Activated CD4-positive, alpha-beta T cell treated with anti-CD3 and anti-CD28 coated beads, Interleukin-2, amount 10 ng/mL, durations not matched to agents 7 days and 5 days (primary cell): ENCODE measurements at regions not wholly inside any gene's neighbourhood (a gene's known extent, or its start where the extent isn't known, plus 50 kb on each side); places are given as distances from the start of the nearest gene placed in this dataset.

ENCODE experiments used
- CTCF ChIA-PET: fragments of 350-600 bp; sonication (Branson Sonifier 250); formaldehyde crosslinking; loops from one replicate; lab custom pipeline; 2021; ENCODE audit warnings: antibody characterized with exemption; lab: Charles Lee
- POLR2A ChIA-PET: fragments of 350-600 bp; sonication (Branson Sonifier 250); formaldehyde crosslinking; loops from one replicate; lab custom pipeline; 2021; ENCODE audit warnings: antibody characterized with exemption; lab: Charles Lee
- DNase-seq: peaks from one replicate; pipeline ENCODE4 v3.0.0-alpha.2; 2020
- H3K27ac Mint-ChIP-seq: one replicate; pipeline ENCODE4 v1.8.0; 2021; ENCODE audit warnings: mild to moderate bottlenecking, moderate library complexity, mixed read lengths
- H3K27me3 Mint-ChIP-seq: one replicate; pipeline ENCODE4 v1.8.0; 2021; ENCODE audit warnings: mixed read lengths
- H3K36me3 Mint-ChIP-seq: one replicate; pipeline ENCODE4 v1.8.0; 2021; ENCODE audit warnings: low read depth, mixed read lengths
- H3K4me1 Mint-ChIP-seq: one replicate; pipeline ENCODE4 v1.8.0; 2021; ENCODE audit warnings: mixed read lengths
- H3K4me3 Mint-ChIP-seq: one replicate; pipeline ENCODE4 v1.8.0; 2021; ENCODE audit warnings: mild to moderate bottlenecking, moderate library complexity, mixed read lengths
- H3K9me3 Mint-ChIP-seq: one replicate; pipeline ENCODE4 v1.8.0; 2021; ENCODE audit warnings: mixed read lengths

- ChIA-PET POLR2A (no interaction called here), CTCF (no interaction called here)
- no peaks in the 10 kb centered on the region for H3K36me3 Mint-ChIP-seq
- no peaks in the 10 kb centered on the region for H3K4me1 Mint-ChIP-seq
- no peak overlapping the region for H3K27ac Mint-ChIP-seq
- DNase-seq = no peak
- H3K4me3 Mint-ChIP-seq = no peak overlapping the region
- H3K27me3 Mint-ChIP-seq = no peaks in the 10 kb centered on the region
- peaks cover 2% of the 10 kb centered on the region for H3K9me3 Mint-ChIP-seq
Observed at GRCh38 chr4:178556796-178557195, 1114.6 kb upstream of the AGA start.

- no peak for DNase-seq
- Mint-ChIP-seq H3K9me3 (no peaks in the 10 kb centered on the region), H3K27me3 (no peaks in the 10 kb centered on the region), H3K36me3 (no peaks in the 10 kb centered on the region), H3K27ac (no peak overlapping the region), H3K4me3 (no peak overlapping the region), H3K4me1 (no peaks in the 10 kb centered on the region)
- POLR2A ChIA-PET = no interaction called here
- CTCF ChIA-PET = no interaction called here
Observed at GRCh38 chr4:178577933-178578332, 1135.7 kb upstream of the AGA start.

- H3K27ac Mint-ChIP-seq = no peak overlapping the region
- CTCF ChIA-PET = no interaction called here
- POLR2A ChIA-PET = no interaction called here
- DNase-seq = no peak
- no peaks in the 10 kb centered on the region for H3K4me1 Mint-ChIP-seq
- peaks cover 17% of the 10 kb centered on the region for H3K9me3 Mint-ChIP-seq
- H3K4me3 Mint-ChIP-seq = no peak overlapping the region
- no peaks in the 10 kb centered on the region for H3K36me3 Mint-ChIP-seq
- H3K27me3 Mint-ChIP-seq = no peaks in the 10 kb centered on the region
Observed at GRCh38 chr4:178595500-178596138, 1153.4 kb upstream of the AGA start.

GRCh38 chr4:178598672-178599071 is 1156.4 kb upstream of the AGA start:
- no peak overlapping the region for H3K4me3 Mint-ChIP-seq
- no peaks in the 10 kb centered on the region for H3K36me3 Mint-ChIP-seq
- no peaks in the 10 kb centered on the region for H3K4me1 Mint-ChIP-seq
- ChIA-PET POLR2A (no interaction called here), CTCF (no interaction called here)
- DNase-seq = no peak
- no peaks in the 10 kb centered on the region for H3K27me3 Mint-ChIP-seq
- H3K9me3 Mint-ChIP-seq = peaks cover 17% of the 10 kb centered on the region
- H3K27ac Mint-ChIP-seq = no peak overlapping the region

- peaks cover 17% of the 10 kb centered on the region for H3K9me3 Mint-ChIP-seq
- no peaks in the 10 kb centered on the region for H3K27me3 Mint-ChIP-seq
- DNase-seq = no peak
- no peak overlapping the region for H3K27ac Mint-ChIP-seq
- H3K4me1 Mint-ChIP-seq = no peaks in the 10 kb centered on the region
- POLR2A ChIA-PET = no interaction called here
- CTCF ChIA-PET = no interaction called here
- H3K36me3 Mint-ChIP-seq = no peaks in the 10 kb centered on the region
- no peak overlapping the region for H3K4me3 Mint-ChIP-seq
Observed at GRCh38 chr4:178599521-178599920, 1157.3 kb upstream of the AGA start.

- H3K4me1 Mint-ChIP-seq = no peaks in the 10 kb centered on the region
- no peaks in the 10 kb centered on the region for H3K27me3 Mint-ChIP-seq
- H3K36me3 Mint-ChIP-seq = no peaks in the 10 kb centered on the region
- no peak overlapping the region for H3K27ac Mint-ChIP-seq
- no peak for DNase-seq
- peaks cover 14% of the 10 kb centered on the region for H3K9me3 Mint-ChIP-seq
- ChIA-PET CTCF (no interaction called here), POLR2A (no interaction called here)
- H3K4me3 Mint-ChIP-seq = no peak overlapping the region
Observed at GRCh38 chr4:178602833-178603232, 1160.6 kb upstream of the AGA start.

GRCh38 chr4:178611062-178611461 is 1168.8 kb upstream of the AGA start:
- POLR2A ChIA-PET = no interaction called here
- no peak overlapping the region for H3K27ac Mint-ChIP-seq
- CTCF ChIA-PET = no interaction called here
- H3K36me3 Mint-ChIP-seq = no peaks in the 10 kb centered on the region
- H3K27me3 Mint-ChIP-seq = no peaks in the 10 kb centered on the region
- no peak overlapping the region for H3K4me3 Mint-ChIP-seq
- no peaks in the 10 kb centered on the region for H3K4me1 Mint-ChIP-seq
- no peak for DNase-seq
- peaks cover 2% of the 10 kb centered on the region for H3K9me3 Mint-ChIP-seq

GRCh38 chr4:178612733-178613132 is 1170.5 kb upstream of the AGA start:
- H3K4me3 Mint-ChIP-seq = no peak overlapping the region
- H3K27me3 Mint-ChIP-seq = no peaks in the 10 kb centered on the region
- POLR2A ChIA-PET = no interaction called here
- H3K36me3 Mint-ChIP-seq = no peaks in the 10 kb centered on the region
- DNase-seq = no peak
- CTCF ChIA-PET = no interaction called here
- peaks cover under 1% of the 10 kb centered on the region for H3K9me3 Mint-ChIP-seq
- no peak overlapping the region for H3K27ac Mint-ChIP-seq
- H3K4me1 Mint-ChIP-seq = no peaks in the 10 kb centered on the region

GRCh38 chr4:178632415-178632814 is 1190.2 kb upstream of the AGA start:
- Mint-ChIP-seq H3K27me3 (no peaks in the 10 kb centered on the region), H3K4me3 (no peak overlapping the region), H3K36me3 (no peaks in the 10 kb centered on the region), H3K9me3 (peaks cover 3% of the 10 kb centered on the region), H3K27ac (no peak overlapping the region), H3K4me1 (no peaks in the 10 kb centered on the region)
- no peak for DNase-seq
- ChIA-PET POLR2A (no interaction called here), CTCF (no interaction called here)

GRCh38 chr4:178633263-178633662 is 1191.0 kb upstream of the AGA start:
- Mint-ChIP-seq H3K4me1 (no peaks in the 10 kb centered on the region), H3K27me3 (no peaks in the 10 kb centered on the region), H3K27ac (no peak overlapping the region), H3K36me3 (no peaks in the 10 kb centered on the region), H3K4me3 (no peak overlapping the region), H3K9me3 (peaks cover 7% of the 10 kb centered on the region)
- DNase-seq = no peak
- POLR2A ChIA-PET = no interaction called here
- CTCF ChIA-PET = no interaction called here

GRCh38 chr4:178664621-178665020 is 1222.4 kb upstream of the AGA start:
- Mint-ChIP-seq H3K9me3 (peaks cover 4% of the 10 kb centered on the region), H3K27me3 (no peaks in the 10 kb centered on the region), H3K4me3 (no peak overlapping the region), H3K36me3 (no peaks in the 10 kb centered on the region), H3K27ac (no peak overlapping the region), H3K4me1 (no peaks in the 10 kb centered on the region)
- ChIA-PET CTCF (no interaction called here), POLR2A (no interaction called here)
- no peak for DNase-seq

- H3K4me1 Mint-ChIP-seq = no peaks in the 10 kb centered on the region
Observed at GRCh38 chr4:178665916-178666315, 1223.7 kb upstream of the AGA start.

GRCh38 chr4:178671766-178672165 is 1229.5 kb upstream of the AGA start:
- CTCF ChIA-PET = no interaction called here
- no peaks in the 10 kb centered on the region for H3K27me3 Mint-ChIP-seq
- H3K27ac Mint-ChIP-seq = no peak overlapping the region
- no peaks in the 10 kb centered on the region for H3K9me3 Mint-ChIP-seq
- H3K4me1 Mint-ChIP-seq = no peaks in the 10 kb centered on the region
- no peaks in the 10 kb centered on the region for H3K36me3 Mint-ChIP-seq
- no peak for DNase-seq
- POLR2A ChIA-PET = no interaction called here
- H3K4me3 Mint-ChIP-seq = no peak overlapping the region

More at GRCh38 chr4:178665916-178666315, 1223.7 kb upstream of the AGA start:
- CTCF ChIA-PET = no interaction called here
- peaks cover 4% of the 10 kb centered on the region for H3K9me3 Mint-ChIP-seq
- H3K4me3 Mint-ChIP-seq = no peak overlapping the region
- DNase-seq = no peak
- H3K27me3 Mint-ChIP-seq = no peaks in the 10 kb centered on the region
- POLR2A ChIA-PET = no interaction called here
- H3K36me3 Mint-ChIP-seq = no peaks in the 10 kb centered on the region
- no peak overlapping the region for H3K27ac Mint-ChIP-seq

- CTCF ChIA-PET = no interaction called here
- no peaks in the 10 kb centered on the region for H3K4me1 Mint-ChIP-seq
- no peak overlapping the region for H3K4me3 Mint-ChIP-seq
- no peaks in the 10 kb centered on the region for H3K27me3 Mint-ChIP-seq
- POLR2A ChIA-PET = no interaction called here
- H3K9me3 Mint-ChIP-seq = no peaks in the 10 kb centered on the region
- DNase-seq = no peak
- no peaks in the 10 kb centered on the region for H3K36me3 Mint-ChIP-seq
- H3K27ac Mint-ChIP-seq = no peak overlapping the region
Observed at GRCh38 chr4:178672512-178672911, 1230.3 kb upstream of the AGA start.
